DOHH2 (cell line): ENCODE measurements at regions not wholly inside any gene's neighbourhood (a gene's known extent, or its start where the extent isn't known, plus 50 kb on each side); places are given as distances from the start of the nearest gene placed in this dataset.

Source experiments
- EZH2phosphoT487 ChIP-seq: fragments of 200-600 bp; sonication (generic); IDR thresholded peaks from 2 replicates; pipeline ENCODE4 v1.6.1; 2017; ENCODE audit warnings: borderline replicate concordance, mild to moderate bottlenecking, antibody characterized with exemption, low read length, moderate library complexity, mixed read lengths
- TF ChIP-seq, protein P1 (sequence below): fragments of 200-600 bp; sonication (generic); IDR thresholded peaks from one replicate; pipeline ENCODE4 v1.5.1; 2014; ENCODE audit warnings: antibody characterized with exemption, mild to moderate bottlenecking, low read depth, low read length; ENCODE audit not compliant: poor library complexity, severe bottlenecking

- TF ChIP-seq, protein P1, sequence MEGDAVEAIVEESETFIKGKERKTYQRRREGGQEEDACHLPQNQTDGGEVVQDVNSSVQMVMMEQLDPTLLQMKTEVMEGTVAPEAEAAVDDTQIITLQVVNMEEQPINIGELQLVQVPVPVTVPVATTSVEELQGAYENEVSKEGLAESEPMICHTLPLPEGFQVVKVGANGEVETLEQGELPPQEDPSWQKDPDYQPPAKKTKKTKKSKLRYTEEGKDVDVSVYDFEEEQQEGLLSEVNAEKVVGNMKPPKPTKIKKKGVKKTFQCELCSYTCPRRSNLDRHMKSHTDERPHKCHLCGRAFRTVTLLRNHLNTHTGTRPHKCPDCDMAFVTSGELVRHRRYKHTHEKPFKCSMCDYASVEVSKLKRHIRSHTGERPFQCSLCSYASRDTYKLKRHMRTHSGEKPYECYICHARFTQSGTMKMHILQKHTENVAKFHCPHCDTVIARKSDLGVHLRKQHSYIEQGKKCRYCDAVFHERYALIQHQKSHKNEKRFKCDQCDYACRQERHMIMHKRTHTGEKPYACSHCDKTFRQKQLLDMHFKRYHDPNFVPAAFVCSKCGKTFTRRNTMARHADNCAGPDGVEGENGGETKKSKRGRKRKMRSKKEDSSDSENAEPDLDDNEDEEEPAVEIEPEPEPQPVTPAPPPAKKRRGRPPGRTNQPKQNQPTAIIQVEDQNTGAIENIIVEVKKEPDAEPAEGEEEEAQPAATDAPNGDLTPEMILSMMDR, result no peak
- TF ChIP-seq EZH2phosphoT487, result no peak
Measured at GRCh38 chr5:125673359-125673950, 749.8 kb upstream of the GRAMD2B start.
